ENCODE measurements at regions not wholly inside any gene's neighbourhood (a gene's known extent, or its start where the extent isn't known, plus 50 kb on each side); places are given as distances from the start of the nearest gene placed in this dataset.

DNA sequence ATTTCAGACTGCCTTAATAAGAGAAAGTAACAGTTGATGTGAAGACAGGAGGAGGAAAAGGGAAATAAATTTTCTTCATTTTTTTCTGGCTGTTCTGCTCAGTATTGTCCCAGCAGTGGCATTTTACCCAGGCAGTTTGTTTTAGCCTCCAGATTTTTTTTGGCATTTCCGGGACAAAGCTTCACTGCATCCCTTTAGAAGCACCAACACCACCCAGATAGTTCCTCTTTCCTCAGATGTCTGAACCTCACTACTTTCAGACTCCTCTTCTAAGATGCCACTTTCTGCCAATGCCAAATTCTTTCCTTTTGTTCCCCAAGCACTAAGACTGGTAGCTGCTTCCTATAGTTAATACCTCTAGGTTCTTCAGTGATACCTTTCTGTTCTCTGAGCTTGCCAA is 480.1 kb upstream of the SLC10A2 start:
- no peak for DNase-seq

DNA sequence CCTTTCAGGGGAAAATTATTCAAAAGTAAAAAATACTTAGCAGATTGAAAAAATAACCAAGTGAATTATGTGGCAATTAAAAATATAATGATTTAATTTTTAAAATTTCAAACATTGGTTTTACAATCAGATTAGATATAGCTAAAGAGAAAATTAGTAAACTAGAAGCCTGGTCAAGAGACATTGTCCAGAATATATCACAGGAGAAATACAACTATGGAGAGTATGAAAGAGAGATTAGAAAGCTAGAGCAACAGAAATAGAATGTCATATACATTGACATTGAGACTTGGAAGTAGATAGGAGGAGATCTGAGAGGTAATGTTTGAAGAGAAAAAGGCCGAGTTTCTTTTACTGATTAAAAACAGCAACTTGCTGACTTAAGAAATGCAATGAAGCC is 476.4 kb upstream of the SLC10A2 start:
- DNase-seq: no peak

DNA sequence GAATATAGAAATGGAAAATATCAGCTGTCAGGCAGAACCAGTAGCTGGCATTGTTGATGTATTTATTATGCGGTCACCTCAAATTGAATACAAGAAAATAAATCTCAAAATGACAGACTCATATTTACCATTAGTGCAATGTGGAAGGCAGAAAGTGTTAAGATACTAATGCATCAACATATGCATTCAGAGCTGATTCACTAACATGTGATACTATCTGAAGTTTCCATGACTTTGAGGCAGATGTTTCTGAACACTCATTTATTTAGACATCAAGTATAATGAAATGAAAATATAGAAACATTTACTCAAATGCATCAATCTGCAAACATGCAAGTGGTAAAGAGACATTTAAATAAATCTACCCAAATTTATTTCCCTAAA is 474.2 kb upstream of the SLC10A2 start:
- DNase-seq: no peak

DNA sequence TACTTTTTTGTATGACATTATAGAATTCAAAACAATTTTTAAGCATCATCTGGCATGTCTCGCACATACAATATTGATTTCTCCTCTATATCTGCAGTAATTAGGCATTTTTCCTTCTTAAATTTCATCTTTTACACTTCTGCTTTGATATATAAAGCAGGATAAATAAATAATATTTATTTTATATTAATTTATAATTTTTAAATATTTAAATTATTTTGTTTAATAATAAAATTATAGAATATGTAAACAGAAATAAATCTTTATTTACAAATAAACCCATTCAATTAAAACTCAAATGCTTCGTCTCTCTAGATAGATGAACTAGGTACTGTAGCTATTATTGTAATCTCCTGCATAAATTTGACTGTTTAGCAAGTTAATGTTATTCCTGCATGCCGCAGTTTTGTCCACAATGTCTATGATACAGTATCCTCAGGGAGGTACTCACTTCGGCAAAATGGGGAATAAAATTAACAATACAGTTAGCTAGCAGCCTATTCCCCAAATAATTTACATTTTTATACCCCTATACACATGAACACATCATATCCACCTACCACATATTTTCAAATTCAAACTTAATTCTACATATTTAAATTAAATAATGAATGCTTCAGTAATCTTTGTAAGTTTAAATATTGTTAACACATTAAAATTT is 473.6 kb upstream of the SLC10A2 start:
- DNase-seq: no peak

DNA sequence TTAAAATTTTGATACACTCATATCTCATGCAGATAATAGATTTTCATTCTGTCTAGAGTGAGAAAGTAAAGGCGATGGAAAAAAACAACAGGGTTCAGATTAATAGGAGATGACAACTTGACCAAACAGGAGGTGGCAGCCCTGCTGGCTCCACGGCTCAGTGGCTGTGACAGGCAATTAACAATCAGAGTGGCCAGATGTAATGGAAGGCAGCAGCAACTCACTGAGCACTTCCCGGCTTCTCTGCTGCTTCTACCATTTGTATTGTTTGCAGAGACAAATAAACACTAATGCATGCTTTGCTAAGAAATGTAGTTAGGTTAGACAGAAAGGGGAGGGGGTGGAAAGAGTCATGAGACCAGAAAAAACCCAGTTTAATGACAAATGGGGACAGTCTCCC is 473.0 kb upstream of the SLC10A2 start:
- DNase-seq: no peak

DNA sequence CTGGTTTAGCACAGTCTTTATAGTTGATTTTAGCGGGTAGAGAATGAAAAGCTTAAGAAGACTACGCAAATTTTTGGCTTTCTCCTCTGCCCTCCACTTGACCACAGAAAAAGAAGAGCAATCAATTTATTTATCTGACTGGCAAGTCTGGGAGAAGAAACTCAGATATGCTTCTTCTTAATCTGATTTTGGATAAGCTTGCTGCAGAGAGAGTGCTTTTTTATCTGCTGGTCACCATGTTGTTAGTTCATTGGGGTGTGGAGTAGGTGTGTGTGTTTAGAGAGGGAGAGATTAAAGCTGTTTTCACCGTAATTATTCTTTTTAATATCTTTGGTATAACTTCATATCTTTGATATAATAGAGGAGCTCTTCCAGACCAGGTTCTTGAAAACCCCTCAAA is 471.4 kb upstream of the SLC10A2 start:
- no peak for DNase-seq

DNA sequence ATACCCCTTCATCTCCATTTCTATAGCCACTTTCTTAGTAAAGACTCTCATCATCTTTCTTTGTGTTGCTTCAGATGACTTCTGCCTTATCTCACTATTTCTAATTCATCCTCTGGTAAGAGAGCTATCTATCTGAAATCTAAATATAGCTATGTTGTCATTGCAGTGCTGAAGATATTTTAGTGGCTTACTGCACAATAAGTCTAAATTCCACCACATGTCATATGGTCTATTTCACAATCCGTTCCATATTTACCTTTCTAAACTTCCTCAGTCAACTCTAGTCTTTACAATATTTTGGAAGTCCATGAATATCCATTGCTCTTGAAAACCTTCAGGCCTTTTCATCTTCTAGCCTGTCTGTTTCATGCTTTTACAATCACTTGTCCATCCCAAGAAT is 465.1 kb upstream of the SLC10A2 start:
- DNase-seq: no peak

DNA sequence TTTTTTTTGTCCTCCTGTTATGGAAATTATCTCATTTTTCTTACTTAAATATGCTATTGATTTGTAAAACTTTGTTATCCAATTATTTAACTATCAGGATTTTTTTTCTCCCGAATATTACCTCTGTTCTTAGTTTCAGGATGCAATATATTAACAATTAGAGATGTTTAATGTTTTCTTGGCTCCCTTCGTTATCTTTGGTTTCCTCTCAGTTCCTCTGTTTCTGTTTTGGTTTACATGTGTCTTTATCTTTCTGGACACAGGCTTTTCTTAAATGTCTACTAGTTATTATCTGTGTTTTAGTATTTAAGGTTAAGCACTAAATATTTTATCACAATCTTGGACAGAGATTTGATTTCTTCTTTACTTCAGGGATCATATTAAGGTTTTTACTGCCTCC is 462.2 kb upstream of the SLC10A2 start:
- no peak for DNase-seq

DNA sequence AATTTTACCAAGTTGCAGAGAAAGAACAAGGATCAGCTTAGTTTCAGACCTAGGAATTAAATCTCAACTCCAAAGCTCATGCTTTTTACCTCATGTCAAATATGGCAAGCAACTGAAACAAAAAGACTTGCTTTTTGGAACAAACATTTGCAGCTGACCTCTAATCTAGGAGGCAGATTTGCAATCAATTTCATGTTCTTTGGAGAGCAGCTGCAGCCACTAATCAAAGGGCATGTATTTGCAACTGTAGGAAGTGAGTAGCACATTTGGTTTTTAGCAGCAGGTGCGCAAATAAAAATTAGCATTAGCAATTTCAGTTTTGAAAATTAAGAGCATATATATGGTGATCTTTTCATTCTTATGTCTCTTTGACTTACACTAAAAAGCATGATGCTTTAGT is 459.3 kb upstream of the SLC10A2 start:
- DNase-seq: no peak

DNA sequence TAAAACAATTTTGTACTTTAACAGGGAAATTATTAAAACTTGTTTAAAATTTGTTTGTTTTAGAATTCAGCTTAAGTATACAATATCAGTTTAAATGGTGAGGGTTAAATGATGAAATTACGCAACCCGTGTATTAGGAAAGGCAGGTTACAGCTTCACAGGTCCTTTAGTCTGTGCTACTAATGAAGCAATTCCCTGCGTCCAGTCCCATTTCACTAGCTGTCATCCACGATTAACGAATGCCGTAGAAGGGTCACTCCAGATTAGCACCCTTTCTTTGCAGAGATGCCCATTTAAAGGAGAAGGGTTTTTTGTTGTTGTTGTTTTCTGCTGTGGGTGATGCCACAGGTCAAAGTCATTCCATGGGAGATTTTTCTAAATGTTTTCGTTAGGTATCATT is 457.6 kb upstream of the SLC10A2 start:
- no peak for DNase-seq

DNA sequence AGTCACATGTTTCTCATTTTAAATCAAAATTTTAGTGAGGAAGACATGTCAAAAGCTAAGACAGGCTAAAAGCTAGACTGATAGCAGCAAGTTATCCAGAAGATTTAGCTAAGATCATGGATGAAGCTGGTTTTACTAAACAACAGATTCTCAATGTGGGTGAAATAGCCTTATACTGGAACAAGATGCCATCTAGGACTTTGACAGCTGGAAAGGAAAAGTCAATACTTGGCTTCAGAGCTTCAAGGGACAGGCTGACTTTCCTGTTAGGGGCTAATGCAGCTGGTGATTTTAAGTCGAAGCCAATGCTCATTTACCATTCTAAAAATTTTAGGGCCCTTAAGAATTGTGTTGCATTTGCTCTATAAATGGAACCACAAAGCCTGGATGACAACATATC is 455.3 kb upstream of the SLC10A2 start:
- DNase-seq: no peak

DNA sequence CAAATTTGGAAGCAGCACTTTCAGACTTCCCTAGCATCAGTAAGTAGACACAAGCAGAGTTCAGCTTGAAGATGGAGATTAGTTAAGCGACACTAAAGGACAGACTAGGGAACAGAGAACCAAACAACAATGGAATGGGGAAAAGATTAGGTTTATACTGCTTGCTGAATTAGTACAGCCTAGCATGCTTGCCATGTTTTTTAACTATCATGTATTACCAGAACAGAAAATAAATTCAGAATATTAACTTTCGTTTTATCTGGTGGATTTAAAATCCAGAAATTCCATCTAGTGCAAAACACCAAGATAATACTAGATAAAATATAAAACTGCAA is 451.5 kb upstream of the SLC10A2 start:
- no peak for DNase-seq

DNA sequence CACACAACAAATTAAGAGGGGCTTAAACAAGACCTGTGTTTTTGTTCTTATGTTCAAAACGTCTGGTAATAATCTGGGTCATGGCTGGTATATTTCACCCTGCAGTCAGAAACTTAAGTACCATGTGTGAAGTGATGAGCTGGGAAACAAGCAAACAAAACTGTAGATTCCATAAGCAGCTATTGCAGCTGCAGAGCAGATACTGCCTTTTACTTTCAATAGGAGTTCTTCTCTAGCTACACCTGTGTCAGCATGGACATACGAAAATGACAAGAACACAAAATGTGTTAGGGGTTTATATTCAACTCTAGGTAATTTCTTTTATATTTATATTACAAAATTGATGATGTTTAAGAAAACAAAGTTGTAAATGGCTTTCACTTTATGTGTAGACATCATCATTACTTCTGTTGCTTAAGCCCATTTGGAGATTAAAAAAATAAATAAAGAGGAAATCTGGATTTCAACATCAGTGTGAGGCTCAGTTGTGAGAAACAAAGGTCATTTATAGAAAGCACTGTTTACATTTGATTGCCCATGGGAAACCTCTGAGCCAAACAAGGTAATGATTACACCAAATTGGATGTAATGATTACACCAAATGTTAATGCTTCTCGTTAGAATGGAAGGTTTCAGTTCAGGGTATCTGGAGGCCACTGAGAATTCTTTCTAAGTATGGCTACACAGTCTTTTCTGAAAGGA is 451.0 kb upstream of the SLC10A2 start:
- DNase-seq: no peak

DNA sequence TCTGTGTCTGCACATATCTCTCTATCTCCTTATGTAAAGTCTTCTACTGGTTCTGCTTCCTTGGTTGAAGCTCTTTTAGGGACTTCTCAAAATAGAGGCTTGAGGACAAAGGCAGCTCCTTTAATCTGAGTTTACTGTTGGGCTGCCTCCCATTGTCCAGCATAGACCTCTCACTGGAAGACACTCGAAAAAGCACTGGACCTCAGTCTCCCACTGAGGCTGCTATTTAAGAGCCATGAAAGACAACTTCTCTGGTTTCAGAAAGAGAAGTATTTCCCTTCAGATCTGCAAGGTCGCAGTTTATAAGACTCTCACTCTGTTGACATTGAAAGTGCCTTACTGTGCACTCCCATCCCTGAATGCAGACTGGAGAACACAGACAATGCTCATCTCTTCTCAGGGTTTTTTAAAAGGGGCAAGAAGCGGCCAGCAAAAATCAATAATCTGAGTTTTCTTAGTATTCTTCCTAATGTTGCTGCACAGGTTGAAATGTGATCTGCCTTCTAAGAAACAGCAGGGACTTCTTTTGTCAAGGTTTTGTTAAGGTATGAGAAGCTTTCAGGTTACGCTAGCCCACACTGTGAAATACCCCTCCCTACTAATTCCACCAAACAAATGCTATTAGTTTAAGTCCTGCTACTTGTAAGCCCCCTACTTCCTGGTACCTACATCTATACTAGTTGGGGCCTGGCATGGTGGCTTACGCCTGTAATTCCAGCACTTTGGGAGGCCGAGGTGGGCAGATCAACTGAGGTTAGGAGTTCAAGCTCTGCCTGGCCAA is 450.0 kb upstream of the SLC10A2 start:
- no peak for DNase-seq

DNA sequence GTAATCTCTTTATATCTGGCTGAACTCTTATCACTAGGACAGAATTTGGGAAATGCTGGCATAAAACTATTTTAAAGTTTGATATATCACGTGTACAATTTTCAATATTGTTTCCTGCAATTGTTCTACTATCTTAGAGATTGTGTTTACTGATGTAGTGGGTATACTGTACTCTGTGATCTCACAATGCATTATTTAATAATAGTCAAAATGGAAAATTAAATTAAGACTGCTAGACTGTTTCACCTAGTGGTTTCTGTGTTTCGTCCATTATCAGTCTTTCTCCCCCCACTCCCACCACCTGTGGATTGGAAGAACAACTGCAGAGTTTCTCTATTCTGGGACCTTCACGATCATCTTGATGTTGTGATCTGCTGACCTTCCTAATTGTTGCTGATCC is 449.2 kb upstream of the SLC10A2 start:
- DNase-seq: no peak

DNA sequence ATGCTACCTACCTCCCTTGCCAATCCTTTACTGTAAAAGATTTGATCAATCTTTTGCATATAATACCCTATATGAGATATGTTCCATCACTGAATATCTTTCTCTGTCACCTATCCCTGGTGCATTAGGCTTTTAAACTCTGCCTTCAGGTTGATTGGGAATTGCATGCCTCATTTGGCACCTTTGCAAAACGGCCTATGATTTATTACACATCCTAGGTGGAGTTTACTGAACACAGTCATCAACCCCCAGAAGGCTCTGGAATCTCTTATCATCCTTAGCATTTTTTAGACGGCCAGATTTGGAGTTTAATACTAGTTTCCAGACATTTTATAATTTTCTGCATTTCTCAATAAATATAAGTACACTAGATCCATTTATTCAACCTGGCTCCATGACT is 448.4 kb upstream of the SLC10A2 start:
- DNase-seq: no peak

DNA sequence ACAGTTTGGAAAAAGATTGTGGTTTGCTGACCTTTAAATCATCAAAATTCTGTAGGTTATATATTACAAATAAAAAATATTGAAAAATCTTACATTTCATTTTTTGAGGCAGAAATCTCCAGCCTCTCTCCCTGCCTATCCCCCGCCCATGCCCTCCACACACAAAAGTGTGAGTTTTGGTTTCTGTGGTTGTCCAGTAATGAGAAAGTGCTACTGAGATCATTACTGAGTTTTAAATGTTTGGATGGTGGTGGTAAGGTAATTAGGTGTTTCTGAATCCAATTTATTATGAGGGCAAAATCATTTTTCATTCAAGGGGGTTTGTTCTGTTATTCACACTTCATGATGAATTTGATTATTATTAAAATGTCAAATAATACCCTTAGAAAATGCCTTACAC is 448.0 kb upstream of the SLC10A2 start:
- no peak for DNase-seq

DNA sequence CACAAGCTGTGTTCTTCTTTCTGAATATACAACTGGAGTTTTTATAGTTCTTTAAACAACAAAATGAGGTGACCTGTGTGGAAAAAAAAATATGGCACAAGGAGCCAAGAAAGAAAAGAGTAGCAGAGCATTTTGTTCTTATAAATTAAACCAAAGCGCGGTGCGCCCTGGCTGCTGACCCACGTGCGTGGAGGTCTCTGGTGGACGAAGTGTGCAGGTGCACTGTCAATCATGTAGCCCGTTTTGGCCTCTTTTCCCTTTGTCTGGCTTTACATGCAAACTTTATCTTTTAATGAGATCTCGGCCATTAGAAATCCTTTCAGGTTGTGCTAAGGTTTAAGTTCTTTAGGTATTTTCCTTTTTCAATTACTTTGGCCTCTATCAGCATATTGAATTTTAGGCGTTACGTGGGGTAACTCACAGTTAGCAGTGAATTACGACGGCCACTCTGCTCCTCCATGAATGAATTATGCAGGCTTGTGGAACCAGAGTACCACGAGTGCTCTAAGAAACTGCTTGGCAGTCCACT is 443.9 kb upstream of the SLC10A2 start:
- DNase-seq: no peak

DNA sequence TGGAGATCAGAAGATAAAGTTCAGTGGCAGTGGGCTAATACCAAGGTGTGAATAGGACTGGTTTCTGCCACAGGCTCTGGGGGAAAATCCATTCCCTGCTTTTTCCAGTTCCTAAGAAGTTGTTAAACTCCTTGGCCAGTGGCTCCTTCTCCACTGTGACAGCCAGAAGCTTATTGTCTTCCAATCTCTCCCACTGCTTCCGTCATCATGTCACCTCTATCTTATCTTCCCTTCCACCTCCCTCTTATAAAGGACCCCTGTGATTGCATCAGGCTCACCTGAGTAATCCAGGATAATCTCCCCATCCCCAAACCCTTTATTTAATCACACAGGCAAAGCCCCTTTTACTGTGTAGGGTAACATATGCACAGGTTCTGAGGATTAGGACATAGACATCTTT is 431.2 kb upstream of the SLC10A2 start:
- DNase-seq: no peak

DNA sequence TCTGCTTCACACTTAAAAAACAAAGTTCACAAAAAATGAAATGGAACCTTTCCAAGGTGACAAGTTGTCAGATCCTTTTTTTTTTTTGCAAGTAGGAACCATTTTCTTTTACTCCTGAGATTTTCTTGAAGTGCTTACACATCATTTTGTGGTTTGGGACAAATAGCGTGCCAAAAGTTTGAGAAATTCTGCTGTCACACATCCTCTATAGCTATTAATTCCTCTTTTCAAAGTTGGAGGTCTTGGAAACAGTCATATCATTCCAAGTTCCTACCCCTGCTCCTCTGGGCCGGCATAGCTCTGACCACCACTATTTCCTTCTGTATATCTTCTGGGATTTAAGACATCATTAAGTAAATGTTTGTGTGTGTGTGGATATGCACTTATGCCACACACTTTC is 421.6 kb upstream of the SLC10A2 start:
- DNase-seq: no peak

DNA sequence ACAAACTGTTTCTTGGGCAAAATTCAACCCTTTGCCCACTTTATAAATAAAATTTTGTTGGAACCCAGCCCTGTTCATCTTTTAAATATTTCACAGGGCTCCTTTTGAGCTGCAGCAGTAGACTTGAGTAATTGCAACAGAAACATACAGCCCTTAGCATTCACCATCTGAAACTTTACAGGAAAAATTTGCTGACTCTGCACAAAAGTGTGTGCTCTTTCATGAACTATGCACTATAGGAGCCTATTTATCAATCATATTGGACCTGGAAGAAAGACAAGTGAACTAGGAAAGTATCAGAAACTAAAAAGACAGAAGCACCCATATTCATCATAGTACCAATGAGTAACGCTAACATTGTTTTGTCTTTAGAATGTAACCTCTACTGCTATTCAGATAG is 406.9 kb upstream of the SLC10A2 start:
- no peak for DNase-seq

DNA sequence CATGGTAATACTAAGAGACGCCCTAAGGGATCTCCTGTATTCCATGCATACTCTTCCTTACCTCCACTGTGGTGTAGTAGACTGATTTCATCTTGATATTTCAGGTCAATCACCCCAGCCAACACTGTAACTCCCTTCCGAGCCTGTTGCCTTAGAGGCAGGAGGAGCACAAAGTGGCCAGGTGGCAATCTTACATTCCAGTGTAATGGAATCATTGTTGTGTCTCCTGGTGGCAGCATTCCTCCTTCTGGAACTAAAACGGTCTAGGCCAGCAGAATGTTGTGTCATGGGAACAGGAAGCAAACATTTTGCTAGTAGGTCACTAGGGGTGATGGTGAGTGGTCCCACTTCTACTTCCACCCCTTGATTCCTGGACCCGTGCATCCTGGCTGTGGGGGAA is 405.7 kb upstream of the SLC10A2 start:
- DNase-seq: no peak

DNA sequence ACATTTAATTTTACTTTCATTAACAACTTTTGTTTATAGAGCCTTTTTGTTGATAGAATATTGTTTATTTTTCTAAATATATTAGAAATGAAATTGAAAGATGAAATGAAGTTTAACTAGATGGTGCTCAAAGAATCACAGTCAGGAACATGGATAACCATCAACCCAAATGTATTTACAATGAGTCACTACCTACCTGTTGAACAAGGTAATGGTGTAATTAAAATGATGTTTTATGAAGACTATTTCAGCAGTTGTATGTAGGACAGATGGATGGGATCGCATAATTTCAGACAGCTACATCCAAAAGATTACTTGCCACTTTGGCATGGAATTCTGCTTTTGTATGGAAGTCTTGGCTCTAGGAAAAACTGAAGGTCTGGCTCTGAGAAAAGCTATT is 403.6 kb upstream of the SLC10A2 start:
- no peak for DNase-seq

DNA sequence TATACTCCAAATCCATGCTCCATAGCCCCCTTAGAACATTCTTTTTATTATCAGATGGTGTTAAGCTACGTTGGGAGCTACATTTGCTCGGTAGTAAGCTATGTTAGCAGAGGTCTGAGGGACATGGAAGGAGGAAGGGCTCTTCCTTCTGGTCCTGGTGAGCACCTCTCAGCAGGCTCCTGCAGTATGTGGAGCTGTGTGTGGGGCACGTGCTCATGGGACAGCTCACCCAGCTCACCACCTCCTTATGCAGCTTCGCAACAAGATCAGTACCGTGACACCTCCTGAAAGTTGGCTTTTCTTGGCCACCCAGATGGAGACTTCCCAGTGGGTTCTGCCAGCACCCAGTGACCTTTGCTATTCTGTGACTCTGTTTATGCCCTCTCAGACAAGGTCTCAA is 400.5 kb upstream of the SLC10A2 start:
- DNase-seq: no peak

Measured in fibroblast of skin of abdomen (primary cell).